Erythroblast (primary cell): ENCODE measurements at regions not wholly inside any gene's neighbourhood (a gene's known extent, or its start where the extent isn't known, plus 50 kb on each side); places are given as distances from the start of the nearest gene placed in this dataset.

ENCODE experiments used
- GATA1 ChIP-seq: IDR thresholded peaks from 2 replicates; pipeline ENCODE4 v1.6.1; 2011; ENCODE audit warnings: low read depth, mild to moderate bottlenecking, control low read depth, low read length, moderate library complexity
- POLR2A ChIP-seq: IDR thresholded peaks from 2 replicates; pipeline ENCODE4 v1.6.1; 2011; ENCODE audit warnings: mild to moderate bottlenecking, low read length

DNA sequence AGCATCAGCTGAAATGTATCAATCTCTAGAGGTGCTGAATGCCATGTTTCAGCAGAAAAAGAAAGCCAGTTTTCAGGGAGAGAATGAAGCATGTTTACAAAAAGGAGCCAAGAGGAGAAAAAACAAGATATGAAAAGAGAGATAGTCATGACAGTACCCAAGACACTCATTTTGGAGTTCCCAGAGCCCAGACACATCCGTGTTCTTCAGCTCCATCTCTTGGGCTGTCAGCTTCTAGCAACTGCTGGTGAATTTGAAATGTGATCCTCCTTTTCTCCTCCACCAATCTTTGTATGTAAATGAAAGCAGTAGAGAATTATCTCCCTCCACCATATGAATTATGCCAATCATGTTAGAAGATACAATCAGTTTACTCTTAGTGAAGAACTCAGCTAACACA, 93.0 kb upstream of the SLC25A36 start:
- TF ChIP-seq POLR2A (no peak), GATA1 (no peak)
